SU-DHL-6 (cell line): ENCODE measurements at regions not wholly inside any gene's neighbourhood (a gene's known extent, or its start where the extent isn't known, plus 50 kb on each side); places are given as distances from the start of the nearest gene placed in this dataset.

Source experiments
- H2AFZ ChIP-seq: fragments of 200-600 bp; sonication (generic); 2 replicates; pipeline ENCODE4 v1.6.1; 2014; ENCODE audit warnings: low read depth, mild to moderate bottlenecking, moderate library complexity, mixed read lengths, antibody characterized with exemption, low read length; ENCODE audit not compliant: severe bottlenecking
- H3F3A ChIP-seq: fragments of 200-600 bp; shearing (Covaris generic); 2 replicates; pipeline ENCODE4 v1.6.0; 2016; ENCODE audit warnings: antibody characterized with exemption, mild to moderate bottlenecking; ENCODE audit not compliant: insufficient read depth
- H3K27ac ChIP-seq: fragments of 200-600 bp; sonication (generic); 2 replicates; pipeline ENCODE4 v1.5.1; 2016; ENCODE audit warnings: low read depth, mild to moderate bottlenecking, low read length, moderate library complexity, mixed read lengths
- H3K27me3 ChIP-seq: fragments of 200-600 bp; sonication (generic), shearing (Covaris generic); 2 replicates; pipeline ENCODE4 v1.6.0; 2014; ENCODE audit warnings: mild to moderate bottlenecking, low read length
- H3K36me3 ChIP-seq: fragments of 200-600 bp; sonication (generic); 2 replicates; pipeline ENCODE4 v1.6.1; 2014; ENCODE audit warnings: mild to moderate bottlenecking, low read length, mixed read lengths
- H3K4me2 ChIP-seq: fragments of 300-600, 200-600 bp; shearing (Covaris generic), sonication (generic); 2 replicates; pipeline ENCODE4 v1.6.0; 2014; ENCODE audit warnings: low read length, low read depth, mild to moderate bottlenecking; ENCODE audit not compliant: poor library complexity, severe bottlenecking
- H3K4me3 ChIP-seq: fragments of 200-600 bp; sonication (generic); 2 replicates; pipeline ENCODE4 v1.5.1; 2014; ENCODE audit warnings: antibody characterized with exemption, low read length, mild to moderate bottlenecking, mixed read lengths; ENCODE audit not compliant: insufficient read depth, poor library complexity, severe bottlenecking
- H3K79me2 ChIP-seq: fragments of 200-600 bp; sonication (generic); 2 replicates; pipeline ENCODE4 v1.6.1; 2014; ENCODE audit warnings: mild to moderate bottlenecking, low read length, moderate library complexity; ENCODE audit not compliant: insufficient read depth
- H3K9ac ChIP-seq: fragments of 200-600 bp; sonication (generic); 2 replicates; pipeline ENCODE4 v1.7.0; 2014; ENCODE audit warnings: mild to moderate bottlenecking, low read length
- H3K9me2 ChIP-seq: fragments of 200-600 bp; sonication (generic); replicated peaks from 2 replicates; pipeline ENCODE4 v1.6.1; 2014; ENCODE audit warnings: low read length; ENCODE audit not compliant: insufficient read depth
- H3K9me3 ChIP-seq: fragments of 200-600 bp; sonication (generic); 2 replicates; pipeline ENCODE4 v1.6.1; 2014; ENCODE audit warnings: low read length, mixed read lengths; ENCODE audit not compliant: insufficient read depth
- H4K20me1 ChIP-seq: fragments of 200-600 bp; sonication (generic); 2 replicates; pipeline ENCODE4 v1.6.1; 2014; ENCODE audit warnings: low read depth, mild to moderate bottlenecking, antibody characterized with exemption, low read length, moderate library complexity, mixed read lengths
- CTCF ChIP-seq: fragments of 200-600 bp; sonication (generic); IDR thresholded peaks from one replicate; pipeline ENCODE4 v1.5.1; 2017; ENCODE audit warnings: antibody characterized with exemption, mild to moderate bottlenecking, low read length, moderate library complexity; ENCODE audit not compliant: insufficient read depth, poor library complexity, severe bottlenecking
- EZH2phosphoT487 ChIP-seq: fragments of 200-600 bp; sonication (generic), shearing (Covaris generic); conservative IDR thresholded peaks from 2 replicates; pipeline ENCODE4 v1.6.1; 2018; ENCODE audit warnings: mild to moderate bottlenecking, antibody characterized with exemption, low read length, moderate library complexity, mixed read lengths

- no peaks in the 10 kb centered on the region for H3F3A ChIP-seq
- H3K9me2 ChIP-seq: no peaks in the 10 kb centered on the region
- H2AFZ ChIP-seq: no peak overlapping the region
- H3K9ac ChIP-seq: no peak overlapping the region
- H3K9me3 ChIP-seq: no peaks in the 10 kb centered on the region
- H3K79me2 ChIP-seq: no peaks in the 10 kb centered on the region
- no peak overlapping the region for H3K4me3 ChIP-seq
- no peak overlapping the region for H3K27ac ChIP-seq
- no peak overlapping the region for H3K4me2 ChIP-seq
- H3K27me3 ChIP-seq: no peaks in the 10 kb centered on the region
- no peaks in the 10 kb centered on the region for H4K20me1 ChIP-seq
- no peaks in the 10 kb centered on the region for H3K36me3 ChIP-seq
- TF ChIP-seq CTCF: no peak
- TF ChIP-seq EZH2phosphoT487: no peak
These were observed 143.7 kb upstream of the RPRM start for GRCh38 chr2:153622285-153622684.

GRCh38 chr2:153623020-153623419 lies 144.5 kb upstream of the RPRM start:
- H3K79me2 ChIP-seq: no peaks in the 10 kb centered on the region
- no peak overlapping the region for H3K9ac ChIP-seq
- H3K9me3 ChIP-seq: no peaks in the 10 kb centered on the region
- no peak overlapping the region for H3K4me2 ChIP-seq
- no peaks in the 10 kb centered on the region for H3F3A ChIP-seq
- no peak overlapping the region for H2AFZ ChIP-seq
- no peaks in the 10 kb centered on the region for H4K20me1 ChIP-seq
- no peak overlapping the region for H3K4me3 ChIP-seq
- TF ChIP-seq EZH2phosphoT487: no peak
- no peak for TF ChIP-seq CTCF
- H3K36me3 ChIP-seq: no peaks in the 10 kb centered on the region
- no peak overlapping the region for H3K27ac ChIP-seq
- no peaks in the 10 kb centered on the region for H3K27me3 ChIP-seq
- H3K9me2 ChIP-seq: no peaks in the 10 kb centered on the region

- H3K9ac ChIP-seq: no peak overlapping the region
- no peak overlapping the region for H2AFZ ChIP-seq
- no peaks in the 10 kb centered on the region for H3K9me2 ChIP-seq
- H3F3A ChIP-seq: no peaks in the 10 kb centered on the region
- H3K27me3 ChIP-seq: no peaks in the 10 kb centered on the region
- TF ChIP-seq CTCF: no peak
- TF ChIP-seq EZH2phosphoT487: no peak
- H4K20me1 ChIP-seq: no peaks in the 10 kb centered on the region
- no peaks in the 10 kb centered on the region for H3K36me3 ChIP-seq
- no peak overlapping the region for H3K4me2 ChIP-seq
- H3K27ac ChIP-seq: no peak overlapping the region
- H3K79me2 ChIP-seq: no peaks in the 10 kb centered on the region
- no peak overlapping the region for H3K4me3 ChIP-seq
- H3K9me3 ChIP-seq: no peaks in the 10 kb centered on the region
These were observed 148.1 kb upstream of the RPRM start for GRCh38 chr2:153626676-153627075.

- Histone ChIP-seq H3K27ac (no peak overlapping the region), H3F3A (no peaks in the 10 kb centered on the region)
These were observed 156.9 kb upstream of the RPRM start for GRCh38 chr2:153635494-153635893.

More at GRCh38 chr2:153635494-153635893, 156.9 kb upstream of the RPRM start:
- no peak for TF ChIP-seq EZH2phosphoT487
- no peak for TF ChIP-seq CTCF
- H3K9me2 ChIP-seq: no peaks in the 10 kb centered on the region; the same call in 1 of the 2 replicates
- H2AFZ ChIP-seq: no peak overlapping the region
- no peak overlapping the region for H3K4me3 ChIP-seq
- no peaks in the 10 kb centered on the region for H3K27me3 ChIP-seq
- no peaks in the 10 kb centered on the region for H3K79me2 ChIP-seq
- no peaks in the 10 kb centered on the region for H3K9me3 ChIP-seq
- H3K9ac ChIP-seq: no peak overlapping the region
- no peaks in the 10 kb centered on the region for H4K20me1 ChIP-seq
- no peak overlapping the region for H3K4me2 ChIP-seq
- H3K36me3 ChIP-seq: no peaks in the 10 kb centered on the region
